Epithelial cell of proximal tubule (primary cell): ENCODE measurements at regions not wholly inside any gene's neighbourhood (a gene's known extent, or its start where the extent isn't known, plus 50 kb on each side); places are given as distances from the start of the nearest gene placed in this dataset.
A peak's percentile ranks its signal among the peaks of the same experiment; 100 is the strongest.

Source experiments
- DNase-seq: peaks from one replicate; pipeline ENCODE4 v3.0.0-alpha.2; 2011; ENCODE audit warnings: low read depth
- H3K4me3 ChIP-seq: 2 replicates; pipeline ENCODE4 v1.5.1; 2011; ENCODE audit warnings: low read depth, mild to moderate bottlenecking, low read length
- CTCF ChIP-seq: conservative IDR thresholded peaks from 2 replicates; pipeline ENCODE4 v1.5.1; 2012; ENCODE audit warnings: low read depth, mild to moderate bottlenecking, low read length

- TF ChIP-seq CTCF = no peak
- no peak overlapping the region for H3K4me3 ChIP-seq
- no peak for DNase-seq
These were observed 267.6 kb downstream of the GPATCH2 start for GRCh38 chr1:217363319-217363718.

GRCh38 chr1:217360510-217360909 is 270.4 kb downstream of the GPATCH2 start:
- DNase-seq = no peak
- no peak overlapping the region for H3K4me3 ChIP-seq
- TF ChIP-seq CTCF = no peak

- DNase-seq = peak; percentile 52
- TF ChIP-seq CTCF = no peak
- no peak overlapping the region for H3K4me3 ChIP-seq
These were observed 276.0 kb downstream of the GPATCH2 start for GRCh38 chr1:217354895-217355294.

- TF ChIP-seq CTCF = no peak
- H3K4me3 ChIP-seq = no peak overlapping the region
- DNase-seq = no peak
These were observed 281.8 kb downstream of the GPATCH2 start for GRCh38 chr1:217348960-217349664.

- no peak overlapping the region for H3K4me3 ChIP-seq
- no peak for DNase-seq
- no peak for TF ChIP-seq CTCF
These were observed 286.2 kb downstream of the GPATCH2 start for GRCh38 chr1:217344712-217345111.

- peak overlapping the region; percentile 5 for H3K4me3 ChIP-seq
- TF ChIP-seq CTCF = no peak
- DNase-seq = no peak
These were observed 287.0 kb downstream of the GPATCH2 start for GRCh38 chr1:217343907-217344306.

GRCh38 chr1:217342105-217342504 is 288.8 kb downstream of the GPATCH2 start:
- DNase-seq = no peak
- H3K4me3 ChIP-seq = no peak overlapping the region
- no peak for TF ChIP-seq CTCF
